AG09319 (cell line): ENCODE measurements at regions not wholly inside any gene's neighbourhood (a gene's known extent, or its start where the extent isn't known, plus 50 kb on each side); places are given as distances from the start of the nearest gene placed in this dataset.

ENCODE experiments used
- DNase-seq: peaks from one replicate; pipeline ENCODE4 v3.0.0-alpha.2; 2010; ENCODE audit warnings: low read depth; ENCODE audit errors: extremely low read depth
- TF ChIP-seq, protein P1 (sequence below): IDR thresholded peaks from 2 replicates; pipeline ENCODE4 v1.5.1; 2011; ENCODE audit warnings: low read depth, mild to moderate bottlenecking, inconsistent platforms, low read length, moderate library complexity

DNA sequence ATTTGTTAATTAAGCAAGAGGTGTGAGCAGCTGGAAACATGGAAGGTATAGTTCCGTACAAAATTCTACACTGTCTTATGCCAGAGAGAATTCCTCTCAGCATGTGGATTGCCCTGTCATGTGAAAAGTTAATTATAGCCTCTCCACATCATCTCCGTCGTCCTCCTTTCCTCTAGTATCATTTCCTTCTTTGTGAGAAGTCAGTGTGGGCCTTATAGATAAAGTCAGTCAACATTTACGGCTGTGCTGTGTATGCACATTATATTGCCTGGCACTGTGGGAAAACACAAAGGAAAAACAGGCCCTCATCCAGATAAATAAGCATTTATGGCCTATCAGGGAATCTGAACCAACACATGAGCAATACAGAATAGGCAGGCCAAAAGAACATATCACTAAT lies 236.6 kb downstream of the SEC23A start:
- TF ChIP-seq, protein P1, sequence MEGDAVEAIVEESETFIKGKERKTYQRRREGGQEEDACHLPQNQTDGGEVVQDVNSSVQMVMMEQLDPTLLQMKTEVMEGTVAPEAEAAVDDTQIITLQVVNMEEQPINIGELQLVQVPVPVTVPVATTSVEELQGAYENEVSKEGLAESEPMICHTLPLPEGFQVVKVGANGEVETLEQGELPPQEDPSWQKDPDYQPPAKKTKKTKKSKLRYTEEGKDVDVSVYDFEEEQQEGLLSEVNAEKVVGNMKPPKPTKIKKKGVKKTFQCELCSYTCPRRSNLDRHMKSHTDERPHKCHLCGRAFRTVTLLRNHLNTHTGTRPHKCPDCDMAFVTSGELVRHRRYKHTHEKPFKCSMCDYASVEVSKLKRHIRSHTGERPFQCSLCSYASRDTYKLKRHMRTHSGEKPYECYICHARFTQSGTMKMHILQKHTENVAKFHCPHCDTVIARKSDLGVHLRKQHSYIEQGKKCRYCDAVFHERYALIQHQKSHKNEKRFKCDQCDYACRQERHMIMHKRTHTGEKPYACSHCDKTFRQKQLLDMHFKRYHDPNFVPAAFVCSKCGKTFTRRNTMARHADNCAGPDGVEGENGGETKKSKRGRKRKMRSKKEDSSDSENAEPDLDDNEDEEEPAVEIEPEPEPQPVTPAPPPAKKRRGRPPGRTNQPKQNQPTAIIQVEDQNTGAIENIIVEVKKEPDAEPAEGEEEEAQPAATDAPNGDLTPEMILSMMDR: no peak
- DNase-seq: no peak

DNA sequence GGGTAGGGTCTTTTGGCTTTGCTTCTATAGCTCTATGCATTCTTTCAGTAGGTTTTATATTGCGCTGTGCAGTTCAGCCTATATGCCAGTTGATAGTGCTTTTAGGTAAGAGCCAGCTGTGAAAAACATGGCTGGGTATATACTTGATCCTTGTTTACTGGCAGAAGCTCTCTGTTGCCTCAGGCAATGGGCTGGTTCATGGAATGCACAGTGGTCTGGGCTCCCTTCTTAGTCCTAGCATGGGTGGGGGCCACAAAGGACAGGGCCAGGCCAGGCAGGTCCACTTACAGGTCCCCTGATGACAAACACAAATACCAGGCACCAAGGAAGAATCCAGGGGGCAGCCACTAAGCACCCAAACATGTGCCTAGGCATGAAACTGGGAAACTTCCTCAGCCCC lies 240.7 kb downstream of the SEC23A start:
- DNase-seq: no peak

DNA sequence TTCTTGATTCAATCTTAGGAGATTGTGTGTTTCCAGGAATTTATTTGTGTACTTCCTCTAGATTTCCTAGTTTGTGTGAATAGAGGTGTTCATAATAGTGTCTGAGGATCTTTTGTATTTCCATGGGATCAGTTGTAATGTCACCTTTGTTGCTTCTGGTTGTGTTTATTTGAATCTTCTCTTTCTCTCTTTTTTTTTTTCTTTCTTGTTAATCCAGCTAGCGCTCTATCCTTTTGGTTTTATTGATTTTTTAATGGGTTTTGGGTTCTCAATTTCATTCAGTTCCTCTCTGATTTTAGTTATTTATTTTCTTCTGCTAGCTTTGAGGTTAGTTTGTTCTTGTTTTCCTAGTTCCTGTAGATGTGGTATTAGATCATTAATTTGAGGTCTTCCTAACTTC lies 242.5 kb downstream of the SEC23A start:
- no peak for DNase-seq
- TF ChIP-seq, protein P1: no peak

More for the DNA sequence above, 240.7 kb downstream of the SEC23A start:
- TF ChIP-seq, protein P1: no peak

DNA sequence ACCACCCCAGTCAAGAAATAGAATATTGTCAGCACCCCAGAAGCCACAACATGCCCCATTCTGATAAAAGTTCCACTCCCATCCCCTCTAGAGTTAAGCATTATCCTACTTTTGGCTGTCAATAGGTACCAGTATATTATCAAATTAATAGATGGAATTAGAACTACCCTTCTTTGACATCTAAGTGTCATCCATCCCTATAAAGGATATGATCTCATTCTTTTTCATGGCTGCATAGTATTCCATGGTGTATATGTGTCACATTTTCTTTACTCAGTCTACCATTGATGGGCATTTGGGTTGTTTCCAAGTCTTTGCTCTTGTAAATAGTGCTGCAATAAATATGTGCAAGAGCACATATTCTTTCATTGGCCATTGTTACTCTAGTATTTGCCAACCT lies 246.2 kb downstream of the SEC23A start:
- TF ChIP-seq, protein P1: no peak
- no peak for DNase-seq

DNA sequence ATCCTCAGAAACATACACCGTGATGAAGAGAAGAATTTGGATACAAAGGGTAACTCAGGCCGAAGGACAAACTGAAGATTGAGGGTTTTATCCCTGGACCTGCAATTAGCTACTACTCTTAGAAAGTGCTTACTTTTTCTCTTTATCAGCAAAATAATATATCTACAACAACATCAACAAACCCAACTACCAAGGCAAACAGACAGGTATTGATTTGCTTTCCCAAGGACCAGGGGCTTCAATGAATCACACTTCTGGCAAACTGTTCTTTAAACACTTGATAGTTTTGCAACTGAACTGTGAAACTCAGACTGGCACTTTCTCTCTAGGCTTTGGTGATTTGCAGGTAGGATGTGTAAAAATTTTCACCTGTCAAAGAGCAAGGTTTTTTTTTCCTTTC lies 247.5 kb downstream of the SEC23A start:
- TF ChIP-seq, protein P1: no peak
- DNase-seq: no peak

DNA sequence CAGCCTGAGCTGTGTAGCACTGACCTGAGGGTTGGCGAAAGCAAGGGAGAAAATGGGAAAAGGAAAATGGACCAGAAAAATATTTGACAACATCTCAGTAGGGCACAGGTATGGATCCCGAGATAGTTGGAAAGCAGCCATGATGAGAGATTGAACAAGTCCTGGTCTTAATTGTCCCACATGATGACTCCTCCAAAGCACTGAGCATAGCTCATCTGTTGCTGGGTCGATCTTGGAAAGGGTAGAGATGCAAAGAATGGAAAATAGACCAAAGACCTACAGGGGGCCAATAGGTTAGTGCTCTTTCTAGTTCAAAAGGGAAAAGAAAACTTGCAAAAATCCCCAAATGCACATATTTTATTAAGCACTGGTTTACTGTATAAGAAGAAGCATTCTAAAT lies 251.9 kb downstream of the SEC23A start:
- TF ChIP-seq, protein P1: no peak
- DNase-seq: no peak

DNA sequence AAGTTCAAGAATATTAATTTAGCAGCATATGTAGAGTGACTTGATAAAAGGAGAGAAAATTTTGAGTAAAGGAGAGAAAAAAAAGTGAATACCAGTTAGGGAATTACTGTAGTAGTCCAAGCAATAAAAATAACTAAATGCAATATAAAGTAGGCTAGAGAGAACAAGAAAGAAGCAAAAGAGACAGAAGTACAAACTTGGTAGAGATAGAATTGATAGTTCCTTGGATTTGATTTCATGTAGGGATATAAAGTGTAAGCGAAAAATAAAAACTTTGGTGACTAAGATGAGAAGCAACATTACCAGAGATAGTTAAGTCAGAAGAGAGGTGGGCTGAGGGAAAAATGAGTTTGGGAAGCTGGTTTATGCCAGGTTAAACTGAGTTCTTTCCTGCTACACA lies 252.4 kb downstream of the SEC23A start:
- no peak for DNase-seq
- TF ChIP-seq, protein P1: no peak
